ENCODE measurements at regions not wholly inside any gene's neighbourhood (a gene's known extent, or its start where the extent isn't known, plus 50 kb on each side); places are given as distances from the start of the nearest gene placed in this dataset.
"Not testable (repeated sequence)": the region's sequence is repeated elsewhere in the genome, so short reads cannot be mapped to it uniquely, and the experiment has no call there.

DNA sequence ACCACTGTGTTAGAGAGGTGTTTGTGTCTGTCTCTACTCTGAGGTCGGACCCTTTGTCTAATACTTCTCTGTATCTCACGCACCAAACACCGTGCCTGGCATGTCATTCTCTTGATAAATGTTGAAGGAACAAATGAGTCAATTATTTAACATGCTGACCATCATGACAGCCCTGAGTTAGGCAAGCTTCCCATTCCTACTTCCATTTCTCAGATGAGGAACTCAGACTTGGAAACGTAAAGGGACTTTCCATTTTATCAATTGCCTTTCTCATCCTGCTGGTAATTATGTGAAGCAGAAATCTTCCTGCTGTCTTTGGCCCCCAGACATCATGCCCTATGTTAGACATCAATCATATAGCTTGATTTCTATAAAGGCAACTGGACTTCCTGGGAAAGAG is 227.0 kb upstream of the ECI2 start:
- no peak for TF ChIP-seq POLR2AphosphoS5 (IDR thresholded peaks at IDR 0.05)
- TF ChIP-seq POLR2A (IDR thresholded peaks at IDR 0.05): no peak
- TF ChIP-seq, protein P1, sequence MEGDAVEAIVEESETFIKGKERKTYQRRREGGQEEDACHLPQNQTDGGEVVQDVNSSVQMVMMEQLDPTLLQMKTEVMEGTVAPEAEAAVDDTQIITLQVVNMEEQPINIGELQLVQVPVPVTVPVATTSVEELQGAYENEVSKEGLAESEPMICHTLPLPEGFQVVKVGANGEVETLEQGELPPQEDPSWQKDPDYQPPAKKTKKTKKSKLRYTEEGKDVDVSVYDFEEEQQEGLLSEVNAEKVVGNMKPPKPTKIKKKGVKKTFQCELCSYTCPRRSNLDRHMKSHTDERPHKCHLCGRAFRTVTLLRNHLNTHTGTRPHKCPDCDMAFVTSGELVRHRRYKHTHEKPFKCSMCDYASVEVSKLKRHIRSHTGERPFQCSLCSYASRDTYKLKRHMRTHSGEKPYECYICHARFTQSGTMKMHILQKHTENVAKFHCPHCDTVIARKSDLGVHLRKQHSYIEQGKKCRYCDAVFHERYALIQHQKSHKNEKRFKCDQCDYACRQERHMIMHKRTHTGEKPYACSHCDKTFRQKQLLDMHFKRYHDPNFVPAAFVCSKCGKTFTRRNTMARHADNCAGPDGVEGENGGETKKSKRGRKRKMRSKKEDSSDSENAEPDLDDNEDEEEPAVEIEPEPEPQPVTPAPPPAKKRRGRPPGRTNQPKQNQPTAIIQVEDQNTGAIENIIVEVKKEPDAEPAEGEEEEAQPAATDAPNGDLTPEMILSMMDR (IDR thresholded peaks at IDR 0.05 in 8 of 11, conservative IDR thresholded peaks at IDR 0.05 in 3 of 11): no peak
- peaks cover 0 to 9% (median 0%) of the 10 kb centered on the region in 6 donors for H3K4me1 ChIP-seq
- intact Hi-C loops (cut with DNase I; ENCODE audit: low total_unique reads): no loop called here
- H3K27me3 ChIP-seq (replicated peaks in 1 of 7): no peaks in the 10 kb centered on the region
- H3K9me3 ChIP-seq: peaks cover 0 to 3% (median 0%) of the 10 kb centered on the region in 8 donors
- H3K27ac ChIP-seq: no peak overlapping the region
- H3K4me3 ChIP-seq: no peak overlapping the region
- 78 to 83% (median 80%) methylated on average over 4 of the region's 4 CpGs for WGBS, 5 donors
- H3K36me3 ChIP-seq: no peaks in the 10 kb centered on the region
- DNase-seq: no peak

DNA sequence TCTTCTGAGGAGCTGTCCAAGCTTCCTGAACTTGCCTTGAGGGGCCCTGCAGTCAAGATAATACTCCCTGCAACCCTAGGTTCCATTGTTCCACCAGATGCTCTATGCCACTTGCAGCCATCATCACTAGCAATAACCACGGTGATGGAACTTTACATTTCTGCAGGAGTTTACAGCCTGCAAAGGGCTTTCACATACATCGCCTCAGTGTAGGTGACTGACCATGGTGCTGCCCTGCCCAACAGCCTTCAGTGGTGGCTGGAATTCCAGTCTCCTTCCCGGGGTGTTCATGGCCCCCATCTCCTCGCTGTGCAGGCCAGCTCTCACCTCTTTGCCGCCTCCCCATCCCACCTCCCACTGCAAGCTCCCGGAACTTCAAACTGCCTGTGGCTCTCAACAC is 225.5 kb upstream of the ECI2 start:
- WGBS, 5 donors: 83 to 94% (median 91%) methylated on average over 6 of the region's 6 CpGs
- H3K9me3 ChIP-seq: peaks cover 0 to 6% (median 0%) of the 10 kb centered on the region in 8 donors
- TF ChIP-seq, protein P1 (IDR thresholded peaks at IDR 0.05 in 8 of 11, conservative IDR thresholded peaks at IDR 0.05 in 3 of 11): no peak
- TF ChIP-seq POLR2A (IDR thresholded peaks at IDR 0.05) (no peak), POLR2AphosphoS5 (IDR thresholded peaks at IDR 0.05) (no peak)

DNA sequence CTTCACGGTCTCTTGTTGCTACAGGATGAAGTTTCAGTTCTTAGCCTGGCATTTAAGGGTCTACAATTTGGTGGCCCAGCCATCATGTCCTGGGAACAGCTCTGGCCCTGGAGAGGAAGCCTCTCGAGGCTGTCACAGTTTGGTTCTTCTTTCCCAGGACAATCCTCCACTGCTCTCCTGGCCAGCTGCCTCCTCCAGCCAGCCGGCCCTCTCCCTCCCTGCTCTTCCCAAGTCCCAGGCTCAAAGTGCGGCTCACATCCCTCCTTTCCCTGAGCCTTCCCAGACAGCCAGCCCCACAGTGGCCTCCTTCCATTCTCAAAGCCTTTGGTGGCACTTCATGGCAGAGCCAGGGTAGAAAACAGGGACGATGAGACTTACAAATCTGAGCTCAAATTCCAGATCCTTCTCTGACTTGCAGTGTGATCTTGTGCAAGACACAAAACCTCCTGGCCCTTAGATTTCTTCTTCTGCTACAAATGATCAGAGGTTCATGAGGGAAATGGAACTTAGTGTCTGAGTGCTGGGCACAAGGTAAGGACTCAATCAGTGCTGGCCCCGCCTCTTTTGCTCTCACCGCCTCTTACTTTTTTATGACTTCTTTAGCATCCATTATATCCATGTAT is 223.8 kb upstream of the ECI2 start:
- H3K4me1 ChIP-seq: peaks cover 0 to 9% (median 0%) of the 10 kb centered on the region in 6 donors
- H3K27ac ChIP-seq: peak overlapping the region in 7 of 8 donors; percentile 3 to 72 (median 67)
- intact Hi-C loops (cut with DNase I; ENCODE audit: low total_unique reads): no loop called here
- no peak for TF ChIP-seq POLR2AphosphoS5 (IDR thresholded peaks at IDR 0.05)
- no peak for TF ChIP-seq POLR2A (IDR thresholded peaks at IDR 0.05)
- TF ChIP-seq, protein P1 (IDR thresholded peaks at IDR 0.05 in 8 of 11, conservative IDR thresholded peaks at IDR 0.05 in 3 of 11): no peak
- no peak for DNase-seq
- WGBS, 5 donors: 78 to 85% (median 82%) methylated on average over 7 of the region's 7 CpGs
- H3K27me3 ChIP-seq (replicated peaks in 1 of 7): no peaks in the 10 kb centered on the region
- H3K4me3 ChIP-seq: no peak overlapping the region
- H3K9me3 ChIP-seq: peaks cover 0 to 6% (median 0%) of the 10 kb centered on the region in 8 donors
- H3K36me3 ChIP-seq: no peaks in the 10 kb centered on the region

More for the DNA sequence above, 225.5 kb upstream of the ECI2 start:
- no peak for DNase-seq
- Histone ChIP-seq H3K27me3 (replicated peaks in 1 of 7) (no peaks in the 10 kb centered on the region), H3K36me3 (no peaks in the 10 kb centered on the region), H3K4me1 (peaks cover 0 to 9% (median 0%) of the 10 kb centered on the region in 6 donors), H3K4me3 (no peak overlapping the region), H3K27ac (no peak overlapping the region)
- intact Hi-C loops (cut with DNase I; ENCODE audit: low total_unique reads): no loop called here

DNA sequence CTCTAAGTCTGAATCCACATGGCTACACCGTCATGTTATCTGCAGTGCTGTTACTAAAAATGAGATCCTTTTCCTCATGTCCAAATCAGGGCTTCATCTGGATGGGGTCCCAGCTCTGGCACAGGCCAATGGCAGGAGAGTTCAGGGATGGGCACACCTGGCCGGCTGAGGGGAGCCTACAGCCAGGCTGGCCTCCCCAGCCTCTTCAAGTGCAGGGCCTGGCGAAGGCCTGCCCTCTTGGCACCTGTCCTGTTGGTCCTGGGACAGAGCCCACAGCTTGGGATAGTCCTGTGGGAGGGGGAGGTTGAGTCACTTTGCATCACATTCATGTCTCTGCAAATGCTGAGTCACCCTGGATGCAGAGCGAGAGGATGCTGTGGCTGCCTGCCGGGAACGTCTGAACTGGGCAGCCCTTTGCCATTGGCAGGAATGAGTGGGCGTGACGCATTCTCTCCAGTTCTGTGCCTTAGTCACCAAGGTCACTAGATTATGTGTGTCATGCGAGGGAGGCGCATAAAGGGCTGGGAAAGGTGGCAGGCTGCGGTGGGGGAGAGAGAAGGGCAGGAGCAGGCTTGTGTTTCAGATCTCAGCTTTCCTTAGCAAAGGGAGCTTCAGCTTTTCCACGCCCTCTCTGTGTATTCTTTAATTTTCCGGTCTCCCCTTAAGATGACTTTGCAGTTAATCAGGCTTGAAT is 223.2 kb upstream of the ECI2 start:
- intact Hi-C loops (cut with DNase I; ENCODE audit: low total_unique reads): no loop called here
- peak overlapping the region in 7 of 8 donors; percentile 3 to 72 (median 67) for H3K27ac ChIP-seq
- 34 to 71% (median 68%) methylated on average over 9 to 13 of the region's 13 CpGs for WGBS, 5 donors

DNA sequence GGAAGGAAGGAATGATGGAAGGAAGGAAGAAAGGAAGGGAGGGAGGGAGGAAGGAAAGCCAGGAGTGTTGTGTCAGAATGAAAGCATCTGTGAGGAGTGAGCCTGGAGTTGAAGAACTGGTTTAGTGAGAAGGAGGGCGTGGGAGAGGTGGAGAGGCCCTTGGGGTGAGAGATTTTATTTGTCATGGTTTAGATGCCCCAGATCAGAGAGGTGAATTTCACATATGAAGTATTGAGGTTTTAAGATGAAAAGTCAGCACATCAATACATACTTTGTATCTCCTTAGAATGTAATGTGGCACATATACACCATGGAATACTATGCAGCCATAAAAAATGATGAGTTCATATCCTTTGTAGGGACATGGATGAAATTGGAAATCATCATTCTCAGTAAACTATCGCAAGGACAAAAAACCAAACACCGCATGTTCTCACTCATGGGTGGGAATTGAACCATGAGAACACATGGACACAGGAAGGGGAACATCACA is 222.3 kb upstream of the ECI2 start:
- intact Hi-C loops (cut with DNase I; ENCODE audit: low total_unique reads); H3K4me1 ChIP-seq; H3K4me3 ChIP-seq; H3K9me3 ChIP-seq; DNase-seq; H3K36me3 ChIP-seq; H3K27me3 ChIP-seq (replicated peaks in 1 of 7): not testable (repeated sequence)
- H3K27ac ChIP-seq: peak overlapping the region in 2 of 8 donors; percentile 11 to 26
- 90 to 94% (median 92%) methylated on average over 3 of the region's 3 CpGs for WGBS, 5 donors

More for the DNA sequence above, 223.2 kb upstream of the ECI2 start:
- Histone ChIP-seq H3K9me3 (peaks cover 0 to 6% (median 0%) of the 10 kb centered on the region in 8 donors), H3K27me3 (replicated peaks in 1 of 7) (no peaks in the 10 kb centered on the region), H3K36me3 (no peaks in the 10 kb centered on the region), H3K4me1 (peaks cover 0 to 9% (median 0%) of the 10 kb centered on the region in 6 donors), H3K4me3 (no peak overlapping the region)
- TF ChIP-seq, protein P1 (IDR thresholded peaks at IDR 0.05 in 8 of 11, conservative IDR thresholded peaks at IDR 0.05 in 3 of 11): no peak
- no peak for TF ChIP-seq POLR2A (IDR thresholded peaks at IDR 0.05)
- peak; percentile 53 to 88 (median 85) for TF ChIP-seq POLR2AphosphoS5 (IDR thresholded peaks at IDR 0.05)
- peak; percentile 82 for DNase-seq

Data from spleen (tissue), 11 donors.